Gastroesophageal sphincter (tissue), 3 donors: ENCODE measurements at regions not wholly inside any gene's neighbourhood (a gene's known extent, or its start where the extent isn't known, plus 50 kb on each side); places are given as distances from the start of the nearest gene placed in this dataset.
"Not testable (repeated sequence)": the region's sequence is repeated elsewhere in the genome, so short reads cannot be mapped to it uniquely, and the experiment has no call there.

Experiments
- CTCF ChIP-seq, 4 experiments: fragments of 200-600 bp in 2 of 4; fragments of 450-650 bp in 2 of 4; sonication (generic) in 1 of 4; IDR thresholded peaks; one replicate each; pipeline ENCODE4 v1.5.1; 2017 to 2019; ENCODE audit warnings: antibody characterized with exemption in 4 of 4, mild to moderate bottlenecking in 2 of 4, moderate library complexity in 2 of 4
- EP300 ChIP-seq: sonication (generic); formaldehyde crosslinking; IDR thresholded peaks from one replicate; pipeline ENCODE4 v1.6.1; 2017; ENCODE audit warnings: antibody characterized with exemption, mild to moderate bottlenecking
- POLR2A ChIP-seq, 2 donors: fragments of 450-650 bp; IDR thresholded peaks; one replicate each; pipeline ENCODE4 v1.6.1; 2017; ENCODE audit warnings: antibody characterized with exemption in 2 of 2, mild to moderate bottlenecking in 2 of 2, moderate library complexity in 1 of 2
- POLR2AphosphoS5 ChIP-seq: sonication (generic); formaldehyde crosslinking; IDR thresholded peaks from one replicate; pipeline ENCODE4 v1.6.1; 2017; ENCODE audit warnings: antibody characterized with exemption

GRCh38 chr13:99754750-99755149 lies 216.8 kb downstream of the ZIC5 start:
- TF ChIP-seq CTCF (IDR thresholded peaks at IDR 0.05); POLR2AphosphoS5; POLR2A (IDR thresholded peaks at IDR 0.05); EP300: not testable (repeated sequence)
